Calu3 (cell line): ENCODE measurements at regions not wholly inside any gene's neighbourhood (a gene's known extent, or its start where the extent isn't known, plus 50 kb on each side); places are given as distances from the start of the nearest gene placed in this dataset.

Source experiments
- BruUV-seq: library from RNA; stranded (reverse); fragments of 400-500 nt; replicated peaks from 2 replicates; lab custom pipeline; 2021; lab: Mats Ljungman, UMichigan
- CTCF ChIA-PET: fragments of 300-600 bp; sonication (Branson Sonifier 250); formaldehyde crosslinking; loops from one replicate; lab custom pipeline; 2022; ENCODE audit warnings: antibody characterized with exemption; lab: Charles Lee
- DNase-seq: peaks from one replicate; pipeline ENCODE4 v3.0.0; 2022
- H3K27ac Mint-ChIP-seq: one replicate; pipeline ENCODE4 v1.8.0; 2022; ENCODE audit warnings: mixed read lengths; ENCODE audit not compliant: unreplicated experiment
- H3K27me3 Mint-ChIP-seq: one replicate; pipeline ENCODE4 v1.8.0; 2022; ENCODE audit warnings: mixed read lengths; ENCODE audit not compliant: unreplicated experiment
- H3K36me3 Mint-ChIP-seq: one replicate; pipeline ENCODE4 v1.8.0; 2022; ENCODE audit warnings: mild to moderate bottlenecking, moderate library complexity, mixed read lengths; ENCODE audit not compliant: insufficient read depth, unreplicated experiment
- H3K4me1 Mint-ChIP-seq: one replicate; pipeline ENCODE4 v1.8.0; 2022; ENCODE audit warnings: mild to moderate bottlenecking, low read depth, mixed read lengths; ENCODE audit not compliant: unreplicated experiment
- H3K4me3 Mint-ChIP-seq: one replicate; pipeline ENCODE4 v1.8.0; 2022; ENCODE audit warnings: mild to moderate bottlenecking, low read depth, moderate library complexity, mixed read lengths; ENCODE audit not compliant: unreplicated experiment
- H3K9me3 Mint-ChIP-seq: one replicate; pipeline ENCODE4 v1.8.0; 2022; ENCODE audit warnings: low read depth, mixed read lengths; ENCODE audit not compliant: unreplicated experiment
- CTCF ChIP-seq: fragments of 200-600 bp; IDR thresholded peaks from one replicate; pipeline ENCODE4 v1.8.0; 2022; ENCODE audit warnings: antibody characterized with exemption; ENCODE audit not compliant: unreplicated experiment
- intact Hi-C: fragments of 100-400 bp; cut with micrococcal nuclease; formaldehyde crosslinking; loops from one replicate; pipeline ENCODE4 v1.10.0; 2022; ENCODE audit not compliant: unreplicated experiment

- CTCF ChIA-PET: no interaction called here
- Mint-ChIP-seq H3K9me3 (no peaks in the 10 kb centered on the region), H3K27ac (no peak overlapping the region), H3K4me1 (peaks cover 65% of the 10 kb centered on the region), H3K4me3 (no peak overlapping the region), H3K36me3 (peaks cover 6% of the 10 kb centered on the region), H3K27me3 (no peaks in the 10 kb centered on the region)
- BruUV-seq: no TSS peak
- TF ChIP-seq CTCF: no peak
- intact Hi-C loops: loop anchor here (10.0 kb wide), 1 partner anchor 693 kb away; no protein-coding TSS in a partner anchor
- DNase-seq: no peak
These were observed 262.9 kb downstream of the SNX13 start for GRCh38 chr7:17677408-17677807.

GRCh38 chr7:17678896-17679295 is 261.4 kb downstream of the SNX13 start:
- Mint-ChIP-seq H3K27me3 (no peaks in the 10 kb centered on the region), H3K36me3 (no peaks in the 10 kb centered on the region), H3K27ac (no peak overlapping the region), H3K9me3 (no peaks in the 10 kb centered on the region), H3K4me1 (peaks cover 60% of the 10 kb centered on the region), H3K4me3 (no peak overlapping the region)
- CTCF ChIA-PET: no interaction called here
- no peak for DNase-seq
- intact Hi-C loops: loop anchor here (10.0 kb wide), 1 partner anchor 694 kb away; no protein-coding TSS in a partner anchor
- BruUV-seq: no TSS peak
- no peak for TF ChIP-seq CTCF

DNA sequence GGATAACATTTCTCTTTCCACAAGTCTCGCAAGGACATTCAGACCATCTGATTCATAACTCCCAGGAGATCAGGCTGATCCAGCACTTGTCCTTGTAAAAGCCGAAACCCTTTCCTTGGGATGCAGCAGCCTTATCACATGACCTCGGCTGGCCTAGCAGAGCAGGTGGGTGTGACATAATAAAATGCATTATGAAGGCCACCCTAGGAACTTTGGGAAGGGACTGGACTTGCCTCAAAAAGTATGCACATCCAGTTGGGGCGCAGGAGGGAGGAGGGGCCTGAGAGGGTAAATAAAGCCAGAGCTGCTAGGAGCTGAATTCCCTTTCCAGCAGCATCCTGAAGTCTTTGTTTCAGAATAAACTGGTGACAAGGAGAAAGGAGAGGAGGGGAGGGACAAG is 260.8 kb downstream of the SNX13 start:
- no peak overlapping the region for H3K27ac Mint-ChIP-seq
- H3K9me3 Mint-ChIP-seq: no peaks in the 10 kb centered on the region
- intact Hi-C loops: loop anchor here (10.0 kb wide), 1 partner anchor 695 kb away; no protein-coding TSS in a partner anchor
- H3K4me1 Mint-ChIP-seq: peaks cover 54% of the 10 kb centered on the region
- no TSS peak for BruUV-seq
- H3K4me3 Mint-ChIP-seq: no peak overlapping the region
- no peaks in the 10 kb centered on the region for H3K36me3 Mint-ChIP-seq
- CTCF ChIA-PET: interaction anchor here (0.5 to 0.6 kb wide), 2 partner anchors 541 to 659 kb away, joined by 3 read pairs; no protein-coding TSS in a partner anchor
- DNase-seq: no peak
- no peaks in the 10 kb centered on the region for H3K27me3 Mint-ChIP-seq
- no peak for TF ChIP-seq CTCF

DNA sequence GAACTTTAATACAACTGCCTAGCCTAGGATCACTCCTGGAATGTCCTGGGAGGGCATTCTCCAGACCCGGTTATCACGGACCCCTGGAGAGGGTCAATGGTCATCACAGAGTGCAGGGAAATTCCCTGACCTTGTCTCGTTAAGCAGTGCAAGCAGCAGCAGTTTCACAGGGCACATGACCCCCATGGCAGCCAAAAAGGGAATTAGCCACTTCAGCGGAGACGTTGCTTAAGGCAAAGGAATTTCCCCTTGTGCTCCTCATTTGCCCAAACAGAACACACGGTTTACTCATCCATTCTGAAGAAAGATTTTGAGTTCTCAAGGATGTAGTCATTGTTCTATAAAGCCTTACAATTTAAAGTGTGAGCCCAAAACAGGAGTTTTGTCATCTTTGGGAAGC is 260.3 kb downstream of the SNX13 start:
- no peaks in the 10 kb centered on the region for H3K36me3 Mint-ChIP-seq
- no peaks in the 10 kb centered on the region for H3K9me3 Mint-ChIP-seq
- CTCF ChIA-PET: interaction anchor here (0.6 kb wide), 3 partner anchors 354 to 588 kb away, joined by 3 read pairs; no protein-coding TSS in a partner anchor
- peaks cover 51% of the 10 kb centered on the region for H3K4me1 Mint-ChIP-seq
- BruUV-seq: no TSS peak
- TF ChIP-seq CTCF: no peak
- no peak for DNase-seq
- peak overlapping the region; percentile 36 for H3K27ac Mint-ChIP-seq
- no peak overlapping the region for H3K4me3 Mint-ChIP-seq
- H3K27me3 Mint-ChIP-seq: no peaks in the 10 kb centered on the region
- intact Hi-C loops: loop anchor here (2.0 kb wide), 1 partner anchor 91 kb away; no protein-coding TSS in a partner anchor
